Neural progenitor cell (in vitro differentiated cells): ENCODE measurements at regions not wholly inside any gene's neighbourhood (a gene's known extent, or its start where the extent isn't known, plus 50 kb on each side); places are given as distances from the start of the nearest gene placed in this dataset.
A peak's percentile ranks its signal among the peaks of the same experiment; 100 is the strongest.
"Not testable (repeated sequence)": the region's sequence is repeated elsewhere in the genome, so short reads cannot be mapped to it uniquely, and the experiment has no call there.

Experiments
- DNase-seq: peaks from one replicate; pipeline ENCODE4 v3.0.0-alpha.2; 2016; ENCODE audit warnings: low spot score
- H2AFZ ChIP-seq: fragments of 200-600 bp; sonication (generic); replicated peaks from 2 replicates; pipeline ENCODE4 v1.6.1; 2016; ENCODE audit warnings: antibody characterized with exemption
- H3F3A ChIP-seq: fragments of 200-600 bp; sonication (generic); 2 replicates; pipeline ENCODE4 v1.6.1; 2016; ENCODE audit warnings: antibody characterized with exemption, low read depth
- H3K27ac ChIP-seq: fragments of 200-600 bp; sonication (generic); 2 replicates; pipeline ENCODE4 v1.5.1; 2016; ENCODE audit warnings: mild to moderate bottlenecking
- H3K27me3 ChIP-seq: fragments of 200-600 bp; sonication (generic); 2 replicates; pipeline ENCODE4 v1.6.1; 2016; ENCODE audit warnings: mild to moderate bottlenecking, moderate library complexity
- H3K36me3 ChIP-seq: fragments of 200-600 bp; sonication (generic); 2 replicates; pipeline ENCODE4 v1.5.1; 2016
- H3K4me1 ChIP-seq: fragments of 200-600 bp; sonication (generic); 2 replicates; pipeline ENCODE4 v1.6.1; 2016; ENCODE audit warnings: mixed run types
- H3K4me2 ChIP-seq: fragments of 200-600 bp; sonication (generic); 2 replicates; pipeline ENCODE4 v1.6.1; 2016
- H3K4me3 ChIP-seq: fragments of 200-600 bp; sonication (generic); 2 replicates; pipeline ENCODE4 v1.5.1; 2016
- H3K79me2 ChIP-seq: fragments of 200-600 bp; sonication (generic); 2 replicates; pipeline ENCODE4 v1.6.1; 2016; ENCODE audit warnings: low read depth
- H3K9ac ChIP-seq: fragments of 200-600 bp; sonication (generic); 2 replicates; pipeline ENCODE4 v1.6.1; 2016
- H3K9me3 ChIP-seq: fragments of 200-600 bp; sonication (generic); 2 replicates; pipeline ENCODE4 v1.5.1; 2016; ENCODE audit warnings: low read depth
- H4K20me1 ChIP-seq: fragments of 200-600 bp; sonication (generic); 2 replicates; pipeline ENCODE4 v1.6.1; 2016; ENCODE audit warnings: low read depth
- H3K27ac Mint-ChIP-seq: 3 replicates; pipeline ENCODE4 v1.8.0; 2021; ENCODE audit warnings: mixed read lengths
- H3K27me3 Mint-ChIP-seq: 2 replicates; pipeline ENCODE4 v1.8.0; 2022; ENCODE audit warnings: low read depth, mild to moderate bottlenecking, inconsistent platforms, moderate library complexity, mixed read lengths; ENCODE audit not compliant: insufficient read depth
- H3K36me3 Mint-ChIP-seq: 3 replicates; pipeline ENCODE4 v1.8.0; 2021; ENCODE audit warnings: mixed read lengths
- H3K4me1 Mint-ChIP-seq: 3 replicates; pipeline ENCODE4 v1.8.0; 2021; ENCODE audit warnings: mixed read lengths
- H3K4me3 Mint-ChIP-seq: 3 replicates; pipeline ENCODE4 v1.8.0; 2021; ENCODE audit warnings: mild to moderate bottlenecking, moderate library complexity, mixed read lengths
- H3K9me3 Mint-ChIP-seq: 3 replicates; pipeline ENCODE4 v1.8.0; 2020; ENCODE audit warnings: mixed read lengths
- EZH2 ChIP-seq: fragments of 200-600 bp; sonication (generic); IDR thresholded peaks from 2 replicates; pipeline ENCODE4 v1.6.1; 2017; ENCODE audit warnings: antibody characterized with exemption, mild to moderate bottlenecking, moderate library complexity
- EZH2phosphoT487 ChIP-seq: fragments of 200-600 bp; sonication (generic); IDR thresholded peaks from 2 replicates; pipeline ENCODE4 v1.6.1; 2017; ENCODE audit warnings: antibody characterized with exemption
- TF ChIP-seq, protein P1 (sequence below): fragments of 200-600 bp; sonication (generic); IDR thresholded peaks from 2 replicates; pipeline ENCODE4 v1.5.1; 2017; ENCODE audit warnings: antibody characterized with exemption, mild to moderate bottlenecking

- TF ChIP-seq, protein P1, sequence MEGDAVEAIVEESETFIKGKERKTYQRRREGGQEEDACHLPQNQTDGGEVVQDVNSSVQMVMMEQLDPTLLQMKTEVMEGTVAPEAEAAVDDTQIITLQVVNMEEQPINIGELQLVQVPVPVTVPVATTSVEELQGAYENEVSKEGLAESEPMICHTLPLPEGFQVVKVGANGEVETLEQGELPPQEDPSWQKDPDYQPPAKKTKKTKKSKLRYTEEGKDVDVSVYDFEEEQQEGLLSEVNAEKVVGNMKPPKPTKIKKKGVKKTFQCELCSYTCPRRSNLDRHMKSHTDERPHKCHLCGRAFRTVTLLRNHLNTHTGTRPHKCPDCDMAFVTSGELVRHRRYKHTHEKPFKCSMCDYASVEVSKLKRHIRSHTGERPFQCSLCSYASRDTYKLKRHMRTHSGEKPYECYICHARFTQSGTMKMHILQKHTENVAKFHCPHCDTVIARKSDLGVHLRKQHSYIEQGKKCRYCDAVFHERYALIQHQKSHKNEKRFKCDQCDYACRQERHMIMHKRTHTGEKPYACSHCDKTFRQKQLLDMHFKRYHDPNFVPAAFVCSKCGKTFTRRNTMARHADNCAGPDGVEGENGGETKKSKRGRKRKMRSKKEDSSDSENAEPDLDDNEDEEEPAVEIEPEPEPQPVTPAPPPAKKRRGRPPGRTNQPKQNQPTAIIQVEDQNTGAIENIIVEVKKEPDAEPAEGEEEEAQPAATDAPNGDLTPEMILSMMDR: no peak
- no peak for TF ChIP-seq EZH2
- no peak for TF ChIP-seq EZH2phosphoT487
- Mint-ChIP-seq H3K4me1 (no peaks in the 10 kb centered on the region), H3K36me3 (no peaks in the 10 kb centered on the region), H3K4me3 (no peak overlapping the region), H3K9me3 (peaks cover 5% of the 10 kb centered on the region), H3K27me3 (no peaks in the 10 kb centered on the region), H3K27ac (no peak overlapping the region)
- Histone ChIP-seq H3F3A (no peaks in the 10 kb centered on the region), H3K4me3 (no peak overlapping the region), H3K36me3 (no peaks in the 10 kb centered on the region), H3K27me3 (no peaks in the 10 kb centered on the region), H3K9me3 (no peaks in the 10 kb centered on the region), H3K4me2 (no peak overlapping the region), H3K4me1 (peaks cover 3% of the 10 kb centered on the region), H3K79me2 (no peaks in the 10 kb centered on the region), H2AFZ (no peak overlapping the region), H3K27ac (no peak overlapping the region), H3K9ac (no peak overlapping the region), H4K20me1 (no peaks in the 10 kb centered on the region)
- DNase-seq: no peak
These were observed 694.8 kb upstream of the NR2F2 start for GRCh38 chr15:95635666-95636065.

- Histone ChIP-seq H3K4me1 (peaks cover 3% of the 10 kb centered on the region), H4K20me1 (no peaks in the 10 kb centered on the region), H2AFZ (peak overlapping the region; percentile 64), H3F3A (no peaks in the 10 kb centered on the region), H3K36me3 (no peaks in the 10 kb centered on the region), H3K9ac (no peak overlapping the region), H3K4me3 (no peak overlapping the region), H3K27me3 (no peaks in the 10 kb centered on the region), H3K9me3 (no peaks in the 10 kb centered on the region), H3K79me2 (no peaks in the 10 kb centered on the region), H3K27ac (no peak overlapping the region), H3K4me2 (no peak overlapping the region)
- no peak for DNase-seq
- no peak overlapping the region for H3K4me3 Mint-ChIP-seq
- H3K4me1 Mint-ChIP-seq: no peaks in the 10 kb centered on the region
- no peak for TF ChIP-seq EZH2
- no peak for TF ChIP-seq EZH2phosphoT487
- TF ChIP-seq, protein P1: no peak
- H3K27ac Mint-ChIP-seq: no peak overlapping the region
- H3K36me3 Mint-ChIP-seq: no peaks in the 10 kb centered on the region
- peaks cover 2% of the 10 kb centered on the region for H3K27me3 Mint-ChIP-seq
- H3K9me3 Mint-ChIP-seq: peaks cover 2% of the 10 kb centered on the region
These were observed 694.4 kb upstream of the NR2F2 start for GRCh38 chr15:95636107-95636506.

DNA sequence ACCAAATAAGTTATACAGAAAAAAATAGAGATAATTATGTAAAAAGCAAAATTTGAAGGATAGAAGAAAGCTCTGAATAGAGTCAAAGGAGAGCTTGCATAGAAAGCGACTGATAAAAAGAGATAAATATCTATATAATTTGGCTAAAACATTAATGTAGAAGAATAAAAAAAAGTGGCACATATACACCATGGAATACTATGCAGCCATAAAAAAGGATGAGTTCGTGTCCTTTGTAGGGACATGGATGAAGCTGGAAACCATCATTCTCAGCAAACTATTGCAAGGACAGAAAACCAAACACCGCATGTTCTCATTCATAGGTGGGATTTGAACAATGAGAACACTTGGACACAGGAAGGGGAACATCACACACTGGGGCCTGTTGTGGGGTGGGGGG is 693.3 kb upstream of the NR2F2 start:
- H3K27me3 ChIP-seq, H3K36me3 Mint-ChIP-seq, H3K4me3 ChIP-seq, H4K20me1 ChIP-seq, H3K4me1 Mint-ChIP-seq, H3K27ac ChIP-seq, H3K27me3 Mint-ChIP-seq, H3K4me3 Mint-ChIP-seq, H3K9ac ChIP-seq, H3K36me3 ChIP-seq, DNase-seq, H3K27ac Mint-ChIP-seq, H3K4me1 ChIP-seq, H2AFZ ChIP-seq, H3F3A ChIP-seq, H3K9me3 ChIP-seq, H3K9me3 Mint-ChIP-seq, H3K4me2 ChIP-seq, H3K79me2 ChIP-seq: not testable (repeated sequence)

DNA sequence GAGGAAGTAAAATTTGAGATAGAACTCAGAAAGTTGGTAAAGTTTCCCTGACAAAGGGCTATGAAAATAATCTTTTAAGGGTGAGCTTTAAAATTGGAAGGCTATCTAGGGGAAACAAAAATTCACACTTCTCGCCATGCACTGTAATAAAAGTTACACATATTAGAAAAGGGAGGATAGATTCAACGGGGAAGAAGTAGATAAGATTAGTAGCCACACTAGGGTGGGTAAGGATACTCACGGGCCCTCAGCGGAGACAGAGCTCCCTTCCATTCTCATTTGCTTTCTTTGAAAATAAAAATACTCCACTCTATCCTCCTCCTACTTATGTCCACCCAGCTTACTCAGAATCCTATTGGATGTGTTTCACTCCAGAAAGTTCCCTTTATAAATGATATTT is 691.3 kb upstream of the NR2F2 start:
- Mint-ChIP-seq H3K36me3 (no peaks in the 10 kb centered on the region), H3K9me3 (no peaks in the 10 kb centered on the region), H3K4me3 (no peak overlapping the region), H3K27ac (no peak overlapping the region), H3K27me3 (peaks cover 4% of the 10 kb centered on the region), H3K4me1 (no peaks in the 10 kb centered on the region)
- DNase-seq: no peak
- H3F3A ChIP-seq: no peaks in the 10 kb centered on the region
- no peaks in the 10 kb centered on the region for H3K9me3 ChIP-seq
- H3K4me1 ChIP-seq: peaks cover 3% of the 10 kb centered on the region
- no peak overlapping the region for H2AFZ ChIP-seq
- no peaks in the 10 kb centered on the region for H3K27me3 ChIP-seq
- H3K4me3 ChIP-seq: no peak overlapping the region
- H3K4me2 ChIP-seq: no peak overlapping the region
- H3K36me3 ChIP-seq: no peaks in the 10 kb centered on the region
- no peaks in the 10 kb centered on the region for H4K20me1 ChIP-seq
- no peak for TF ChIP-seq EZH2
- H3K27ac ChIP-seq: no peak overlapping the region
- H3K9ac ChIP-seq: no peak overlapping the region
- no peaks in the 10 kb centered on the region for H3K79me2 ChIP-seq
